ENCODE measurements at regions not wholly inside any gene's neighbourhood (a gene's known extent, or its start where the extent isn't known, plus 50 kb on each side); places are given as distances from the start of the nearest gene placed in this dataset.

DNA sequence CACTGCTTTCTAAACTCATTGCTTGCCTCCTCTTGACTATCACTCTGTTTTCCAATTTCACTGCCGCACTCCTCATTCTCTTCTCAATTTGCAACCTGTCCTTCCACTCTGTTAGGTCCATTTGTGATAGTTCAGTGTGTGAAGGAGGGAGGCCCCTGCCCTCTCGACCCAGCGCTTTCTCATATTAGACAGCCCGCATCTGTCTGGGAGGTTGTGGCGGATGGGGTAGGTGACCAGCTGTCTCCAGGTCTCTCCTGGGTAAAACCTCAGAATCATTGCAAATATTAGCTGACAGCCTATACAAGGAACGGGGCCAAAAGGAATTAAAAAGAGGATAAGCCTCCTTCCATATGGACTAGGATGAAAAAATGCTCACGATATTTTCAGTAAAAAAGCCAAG lies 358.3 kb downstream of the SHQ1 start:
- no peak for DNase-seq (ENCODE audit: low read depth)

- DNase-seq (ENCODE audit: low read depth) = no peak
Observed at GRCh38 chr3:72488738-72489035, 359.6 kb downstream of the SHQ1 start.

GRCh38 chr3:72487946-72488737 lies 360.1 kb downstream of the SHQ1 start:
- DNase-seq (ENCODE audit: low read depth) = no peak

DNA sequence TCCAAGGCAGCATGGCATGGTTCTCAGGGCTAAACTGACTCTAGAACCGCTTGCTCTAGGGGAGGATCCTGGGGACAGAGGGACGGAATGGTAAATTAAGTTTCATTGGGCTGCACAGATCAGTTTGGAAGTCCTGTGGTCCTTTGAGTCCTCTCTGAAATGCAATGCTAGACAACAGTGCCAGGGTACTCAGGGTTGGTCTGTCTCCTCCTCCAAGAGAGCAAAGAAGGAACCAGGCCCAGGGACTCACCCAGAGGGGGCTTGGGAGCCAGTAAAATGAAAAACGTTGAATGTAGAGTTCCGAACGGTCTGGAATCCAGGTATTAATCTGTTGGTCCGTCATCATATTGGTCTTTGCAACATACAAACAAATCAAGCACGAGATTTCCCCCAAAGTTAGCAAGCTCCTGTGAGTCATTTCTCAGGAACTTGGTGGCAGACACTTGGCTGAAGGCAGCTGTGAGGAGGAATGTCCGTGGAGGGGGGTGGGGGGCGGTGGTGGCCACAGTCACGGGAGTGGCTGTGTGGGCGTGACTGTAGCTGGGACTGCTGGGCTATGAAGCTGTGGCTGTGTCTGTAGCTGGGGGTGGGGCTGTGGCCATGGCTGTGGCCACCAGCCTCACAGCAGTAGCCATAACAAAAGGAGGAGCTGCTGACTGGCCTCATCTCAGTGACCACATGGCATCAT lies 361.0 kb downstream of the SHQ1 start:
- DNase-seq (ENCODE audit: low read depth) = peak; percentile 8

GRCh38 chr3:72485641-72486040 lies 362.6 kb downstream of the SHQ1 start:
- DNase-seq (ENCODE audit: low read depth) = no peak

DNA sequence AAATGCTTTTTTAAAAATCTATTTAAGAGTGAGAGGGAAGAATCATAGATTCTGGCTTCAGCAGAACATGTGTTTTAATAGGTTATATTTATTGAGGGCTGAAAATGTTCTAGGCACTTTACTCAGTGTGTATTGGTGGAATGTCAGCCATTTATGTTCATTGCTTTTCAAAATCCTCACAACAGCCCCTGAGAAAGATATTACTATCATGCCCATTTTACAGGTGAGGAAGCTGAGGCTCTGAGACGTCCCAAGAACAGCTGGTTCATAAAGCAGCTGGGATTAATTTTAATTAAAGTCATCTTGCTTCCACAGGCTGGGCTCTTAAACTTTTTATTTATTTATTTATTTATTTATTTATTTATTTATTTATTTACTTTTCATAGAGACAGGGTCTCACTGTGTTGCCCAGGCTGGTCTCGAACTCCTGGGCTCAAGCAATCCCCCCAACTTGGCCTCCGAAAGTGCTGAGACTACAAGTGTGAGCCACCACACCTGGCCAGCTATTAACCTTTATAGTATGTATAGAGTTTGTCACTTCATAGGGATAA lies 364.6 kb downstream of the SHQ1 start:
- no peak for DNase-seq (ENCODE audit: low read depth)

DNA sequence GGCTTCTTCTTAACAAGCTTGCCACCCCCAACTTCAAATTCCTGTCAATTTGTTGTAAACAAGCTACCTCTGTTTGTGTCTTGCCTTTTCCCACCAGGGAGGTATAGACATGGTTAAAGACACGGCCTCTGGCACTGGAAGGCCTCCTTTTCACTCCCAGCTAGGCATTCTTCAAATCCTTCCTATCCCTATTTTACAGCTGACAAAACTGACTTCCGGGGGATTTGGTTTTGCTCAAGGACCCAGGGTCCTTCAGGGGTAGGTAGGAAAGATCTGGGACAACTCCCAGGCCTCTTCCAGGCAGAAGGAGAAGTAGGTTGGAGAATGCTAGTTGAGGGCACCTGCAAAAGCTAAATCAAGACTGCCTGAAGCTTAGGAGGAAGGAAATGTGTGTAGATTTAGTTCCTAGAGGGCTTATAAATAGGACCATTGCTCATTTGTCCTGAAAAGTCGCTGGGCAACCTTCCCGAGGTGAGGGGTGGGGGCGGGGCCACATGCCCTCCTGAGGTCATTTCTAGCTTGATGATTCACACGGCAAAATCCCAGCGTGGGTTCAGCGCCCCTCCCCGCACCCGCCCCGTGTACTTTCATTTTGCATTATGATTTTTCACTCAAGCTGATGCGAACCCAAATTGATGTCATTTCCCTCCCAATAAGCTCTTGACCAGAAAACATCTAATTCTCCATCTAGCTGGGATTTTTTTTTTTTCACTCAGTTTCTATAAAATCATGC lies 365.5 kb downstream of the SHQ1 start:
- DNase-seq (ENCODE audit: low read depth) = no peak

DNA sequence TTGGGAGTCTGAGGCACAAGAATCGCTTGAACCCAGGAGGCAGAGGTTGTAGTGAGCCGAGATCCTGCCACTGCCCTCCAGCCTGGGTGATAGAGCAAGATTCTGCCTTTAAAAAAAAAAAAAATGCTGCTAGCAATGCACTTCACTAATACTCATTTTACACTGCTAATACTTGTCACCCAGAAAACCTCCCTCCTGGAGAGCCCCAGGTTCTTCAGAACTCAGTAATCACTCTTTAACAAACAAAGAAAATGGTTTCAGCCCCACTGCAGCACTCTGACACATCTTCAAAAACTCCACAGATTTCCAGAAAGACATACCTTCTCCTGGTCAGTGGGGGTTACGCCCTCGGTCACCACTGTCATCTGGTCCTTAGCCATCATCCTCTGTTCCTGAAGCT lies 366.7 kb downstream of the SHQ1 start:
- DNase-seq (ENCODE audit: low read depth) = no peak

DNA sequence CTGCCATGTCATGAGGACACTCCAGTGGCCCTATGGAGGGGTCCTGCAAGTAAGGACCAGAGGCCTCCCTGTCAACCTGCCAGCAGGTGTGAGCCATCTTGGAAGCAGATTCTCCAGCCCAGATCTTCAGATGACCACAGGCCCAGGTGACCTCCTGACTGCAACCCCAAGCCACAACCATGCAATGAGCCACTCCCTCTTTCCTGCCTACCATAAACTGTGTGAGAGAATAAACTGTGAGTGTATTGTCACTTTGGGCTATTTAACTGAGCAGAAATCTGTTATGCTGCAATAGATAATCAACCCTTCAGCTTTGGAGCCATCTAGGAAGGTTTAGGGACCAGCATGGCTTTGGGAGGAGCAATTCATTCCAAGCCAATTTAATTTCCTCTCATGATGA lies 367.9 kb downstream of the SHQ1 start:
- no peak for DNase-seq (ENCODE audit: low read depth)

DNA sequence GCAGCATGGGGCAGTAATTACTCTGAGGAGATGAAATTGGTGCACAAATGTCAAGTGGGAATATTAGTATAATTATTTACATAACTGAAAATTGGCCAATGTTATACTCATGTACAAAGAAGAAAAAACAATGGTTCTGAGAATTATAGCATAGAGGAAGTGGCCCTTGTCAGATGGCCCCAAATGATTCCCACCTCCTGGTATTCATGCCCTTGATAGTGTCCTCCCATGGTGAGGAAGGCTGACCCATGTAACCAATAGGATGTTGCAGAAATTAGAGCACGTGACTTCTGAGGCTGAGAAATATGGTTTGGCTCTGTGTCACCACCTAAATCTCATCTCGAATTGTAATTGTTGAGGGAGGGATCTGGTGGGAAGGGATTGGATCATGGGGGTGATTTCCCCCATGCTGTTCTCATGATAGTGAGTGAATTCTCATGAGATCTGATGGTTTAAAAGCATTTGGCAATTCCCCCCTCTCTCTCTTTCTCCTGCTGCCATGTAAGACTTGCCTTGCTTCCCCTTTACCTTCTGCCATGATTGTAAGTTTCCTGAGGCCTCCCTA lies 368.5 kb downstream of the SHQ1 start:
- no peak for DNase-seq (ENCODE audit: low read depth)

GRCh38 chr3:72476139-72476483 lies 372.1 kb downstream of the SHQ1 start:
- no peak for DNase-seq (ENCODE audit: low read depth)

DNA sequence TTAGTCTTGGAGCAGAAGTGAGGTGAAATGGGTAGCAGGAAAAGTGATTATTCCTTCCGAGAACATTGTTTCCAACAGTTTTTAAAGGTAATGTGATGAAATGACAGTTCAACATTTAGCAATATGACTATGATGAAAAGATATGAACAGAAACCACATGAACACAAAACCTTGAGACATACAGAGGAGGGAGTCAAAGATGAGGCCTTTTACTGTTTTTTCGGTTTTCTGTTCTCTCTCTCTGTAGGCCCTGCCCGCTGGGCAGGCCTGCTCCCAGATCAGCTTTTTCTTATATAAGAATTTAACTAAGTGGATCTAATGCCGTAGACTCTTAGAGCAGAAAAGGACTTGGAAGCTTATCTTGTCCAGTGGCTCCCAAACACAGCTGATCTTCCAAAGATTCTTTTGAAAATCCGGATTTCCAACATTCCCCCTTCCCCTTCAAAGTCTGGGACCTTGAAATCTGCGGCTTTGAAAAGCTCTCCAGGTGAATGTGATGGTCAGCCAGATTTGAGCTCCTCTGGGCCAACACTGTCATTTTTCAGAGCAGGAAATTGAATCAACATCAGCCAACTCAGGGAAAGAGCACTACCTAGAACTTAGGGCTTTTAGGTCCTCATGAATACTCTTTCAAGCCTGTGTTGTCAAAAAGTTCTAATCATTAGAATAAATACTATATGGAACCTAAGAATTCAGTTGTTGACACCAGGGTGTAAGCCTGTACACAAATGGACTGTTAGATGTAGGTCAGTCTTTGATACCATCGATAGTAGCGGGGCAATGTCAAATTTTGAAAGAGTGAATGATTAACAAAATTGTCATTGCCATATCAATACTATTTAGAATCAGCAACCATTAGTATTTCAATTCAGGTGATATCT lies 372.7 kb downstream of the SHQ1 start:
- DNase-seq (ENCODE audit: low read depth) = no peak

- DNase-seq (ENCODE audit: low read depth) = no peak
Observed at GRCh38 chr3:72474775-72475174, 373.5 kb downstream of the SHQ1 start.

GRCh38 chr3:72473156-72473555 lies 375.1 kb downstream of the SHQ1 start:
- DNase-seq (ENCODE audit: low read depth) = no peak

DNA sequence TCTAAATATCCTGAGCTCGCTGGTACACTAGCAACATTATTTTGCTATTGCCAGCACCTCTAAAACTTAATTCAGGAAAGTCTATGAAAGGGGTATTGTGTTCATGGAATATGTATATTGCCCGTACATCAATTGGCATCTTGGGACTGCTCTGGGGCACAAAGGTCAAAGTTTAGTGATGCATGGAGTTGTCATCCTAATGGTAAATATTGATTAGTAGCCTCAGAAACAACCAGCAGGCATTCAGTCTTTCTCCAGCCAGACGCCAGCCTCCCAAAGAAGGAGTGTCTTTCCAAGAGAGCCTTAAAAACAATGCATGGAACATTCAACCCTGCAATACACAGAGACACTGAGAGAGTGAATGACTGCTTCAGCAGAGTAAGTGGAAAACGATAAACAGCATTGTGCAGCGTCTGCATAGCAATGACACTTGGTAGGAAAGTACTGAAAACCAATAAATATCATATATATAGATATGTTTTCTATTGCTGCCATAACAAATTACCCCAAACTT lies 377.3 kb downstream of the SHQ1 start:
- DNase-seq (ENCODE audit: low read depth) = no peak

GRCh38 chr3:72465853-72466252 lies 382.4 kb downstream of the SHQ1 start:
- DNase-seq (ENCODE audit: low read depth) = no peak

- no peak for DNase-seq (ENCODE audit: low read depth)
Observed at GRCh38 chr3:72463083-72463482, 385.2 kb downstream of the SHQ1 start.

DNA sequence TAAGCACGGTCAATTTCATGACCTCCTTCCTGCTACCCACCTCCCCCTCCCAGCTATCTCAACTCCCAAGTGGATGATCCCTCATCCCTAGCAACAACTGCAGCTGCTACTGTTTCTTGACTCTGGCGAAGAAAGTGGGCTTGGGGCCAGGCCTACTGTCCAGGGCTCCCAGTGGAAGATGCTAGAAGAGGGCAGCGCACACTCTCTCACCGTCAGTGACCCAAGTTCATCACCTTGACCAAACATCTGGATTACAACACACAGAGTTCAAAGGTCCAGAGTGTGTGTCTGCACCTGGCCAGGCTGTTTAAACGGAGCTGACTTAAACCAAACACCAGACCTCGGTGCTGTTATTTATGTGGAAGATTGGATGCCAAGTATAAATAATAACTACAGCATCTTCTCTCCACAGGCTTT lies 385.6 kb downstream of the SHQ1 start:
- no peak for DNase-seq (ENCODE audit: low read depth)

- no peak for DNase-seq (ENCODE audit: low read depth)
Observed at GRCh38 chr3:72461787-72462186, 386.5 kb downstream of the SHQ1 start.

GRCh38 chr3:72460205-72461174 lies 387.8 kb downstream of the SHQ1 start:
- no peak for DNase-seq (ENCODE audit: low read depth)
